Thoracic aorta (tissue), 2 donors: ENCODE measurements at regions not wholly inside any gene's neighbourhood (a gene's known extent, or its start where the extent isn't known, plus 50 kb on each side); places are given as distances from the start of the nearest gene placed in this dataset.
A peak's percentile ranks its signal among the peaks of the same experiment; 100 is the strongest.

ENCODE experiments used
- ATAC-seq: fragments of 150-250 bp; one replicate; pipeline ENCODE4 v1.8.0; 2017; ENCODE audit warnings: low read depth; ENCODE audit not compliant: insufficient number of reproducible peaks, low FRiP score
- DNase-seq: peaks from one replicate; pipeline ENCODE4 v3.0.0-alpha.2; 2020; ENCODE audit warnings: low spot score
- H3K27ac ChIP-seq, 2 donors: fragments of 200-600 bp; sonication (generic); 1 replicate in 1 of 2; 2 replicates in 1 of 2; pipeline ENCODE4 v1.5.1; 2016; ENCODE audit warnings: mild to moderate bottlenecking in 2 of 2, moderate library complexity in 2 of 2
- H3K27me3 ChIP-seq: fragments of 200-600 bp; sonication (generic); replicated peaks from 2 replicates; pipeline ENCODE4 v1.6.0; 2016; ENCODE audit warnings: mild to moderate bottlenecking; ENCODE audit not compliant: insufficient read depth
- H3K36me3 ChIP-seq: fragments of 200-600 bp; sonication (generic); one replicate; pipeline ENCODE4 v1.5.1; 2016
- H3K4me1 ChIP-seq, 2 donors: fragments of 200-600 bp; sonication (generic); 1 replicate in 1 of 2; 2 replicates in 1 of 2; pipeline versions ENCODE4 v1.5.1 to v1.6.0; 2016; ENCODE audit warnings: low read depth in 2 of 2, mild to moderate bottlenecking in 1 of 2; ENCODE audit not compliant: control insufficient read depth in 1 of 2
- H3K4me3 ChIP-seq: fragments of 200-600 bp; sonication (generic); 2 replicates; pipeline ENCODE4 v1.5.1; 2016; ENCODE audit warnings: mild to moderate bottlenecking
- H3K9me3 ChIP-seq: fragments of 200-600 bp; sonication (generic); 2 replicates; pipeline ENCODE4 v1.5.1; 2016
- CTCF ChIP-seq: fragments of 200-600 bp; sonication (generic); IDR thresholded peaks from one replicate; pipeline ENCODE4 v1.5.1; 2019; ENCODE audit warnings: antibody characterized with exemption

DNA sequence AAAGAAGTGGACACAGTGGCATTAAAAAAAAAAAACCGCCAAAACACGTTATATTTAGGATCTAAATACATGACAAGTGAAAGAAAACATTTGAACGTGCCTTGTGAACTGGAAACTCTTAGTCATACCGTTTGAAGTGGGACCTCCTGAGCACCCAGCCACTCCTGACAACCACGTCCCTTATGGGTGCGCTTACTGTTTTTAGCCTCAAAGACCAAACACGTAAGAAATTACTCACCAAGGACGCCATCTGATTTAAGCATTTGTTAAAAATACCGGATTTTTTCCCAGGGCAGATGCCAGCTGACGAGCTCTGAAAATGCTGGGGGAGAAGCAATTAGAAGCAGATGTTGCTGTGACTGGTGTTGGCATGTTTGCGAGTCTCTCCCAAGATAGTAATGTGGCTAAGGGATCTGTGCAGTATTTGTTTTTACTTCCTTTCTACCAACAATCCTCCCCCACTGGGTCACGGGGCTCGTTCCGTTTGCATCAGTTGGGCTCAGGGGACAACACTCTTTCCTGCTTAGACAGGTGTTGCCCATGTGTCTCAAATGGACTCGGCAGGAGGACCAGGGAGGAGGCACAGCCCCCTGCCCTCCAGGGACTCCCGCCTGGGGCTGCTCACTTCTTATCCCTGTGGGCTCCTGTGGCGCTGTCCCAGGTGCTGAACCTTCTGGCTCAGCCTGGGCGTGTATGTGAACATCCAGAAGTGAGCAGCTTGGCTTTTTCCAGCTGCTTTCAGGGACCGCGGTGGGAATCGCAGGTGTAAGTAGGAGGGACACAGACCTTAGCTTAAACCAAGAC, 101.0 kb downstream of the BEGAIN start:
- ATAC-seq (no peak), DNase-seq (peak; percentile 21)
- Histone ChIP-seq H3K27me3 (no peaks in the 10 kb centered on the region), H3K36me3 (peaks cover 7% of the 10 kb centered on the region), H3K4me1 (no peaks in the 10 kb centered on the region), H3K4me3 (no peak overlapping the region), H3K27ac (no peak overlapping the region), H3K9me3 (no peaks in the 10 kb centered on the region)
- no peak for TF ChIP-seq CTCF
